VCaP (cell line): ENCODE measurements at regions not wholly inside any gene's neighbourhood (a gene's known extent, or its start where the extent isn't known, plus 50 kb on each side); places are given as distances from the start of the nearest gene placed in this dataset.

Source experiments
- H3K27ac ChIP-seq: fragments of 450-650 bp; 2 replicates; pipeline ENCODE4 v1.5.1; 2017
- TF ChIP-seq, protein P1 (sequence below): fragments of 450-650 bp; conservative IDR thresholded peaks from 2 replicates; pipeline ENCODE4 v1.5.1; 2017; ENCODE audit warnings: mild to moderate bottlenecking, moderate library complexity

- TF ChIP-seq, protein P1, sequence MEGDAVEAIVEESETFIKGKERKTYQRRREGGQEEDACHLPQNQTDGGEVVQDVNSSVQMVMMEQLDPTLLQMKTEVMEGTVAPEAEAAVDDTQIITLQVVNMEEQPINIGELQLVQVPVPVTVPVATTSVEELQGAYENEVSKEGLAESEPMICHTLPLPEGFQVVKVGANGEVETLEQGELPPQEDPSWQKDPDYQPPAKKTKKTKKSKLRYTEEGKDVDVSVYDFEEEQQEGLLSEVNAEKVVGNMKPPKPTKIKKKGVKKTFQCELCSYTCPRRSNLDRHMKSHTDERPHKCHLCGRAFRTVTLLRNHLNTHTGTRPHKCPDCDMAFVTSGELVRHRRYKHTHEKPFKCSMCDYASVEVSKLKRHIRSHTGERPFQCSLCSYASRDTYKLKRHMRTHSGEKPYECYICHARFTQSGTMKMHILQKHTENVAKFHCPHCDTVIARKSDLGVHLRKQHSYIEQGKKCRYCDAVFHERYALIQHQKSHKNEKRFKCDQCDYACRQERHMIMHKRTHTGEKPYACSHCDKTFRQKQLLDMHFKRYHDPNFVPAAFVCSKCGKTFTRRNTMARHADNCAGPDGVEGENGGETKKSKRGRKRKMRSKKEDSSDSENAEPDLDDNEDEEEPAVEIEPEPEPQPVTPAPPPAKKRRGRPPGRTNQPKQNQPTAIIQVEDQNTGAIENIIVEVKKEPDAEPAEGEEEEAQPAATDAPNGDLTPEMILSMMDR: no peak
- no peak overlapping the region; the same call in 1 of the 2 replicates for H3K27ac ChIP-seq
These were observed 389.9 kb downstream of the SOX11 start for GRCh38 chr2:6081955-6082624.

DNA sequence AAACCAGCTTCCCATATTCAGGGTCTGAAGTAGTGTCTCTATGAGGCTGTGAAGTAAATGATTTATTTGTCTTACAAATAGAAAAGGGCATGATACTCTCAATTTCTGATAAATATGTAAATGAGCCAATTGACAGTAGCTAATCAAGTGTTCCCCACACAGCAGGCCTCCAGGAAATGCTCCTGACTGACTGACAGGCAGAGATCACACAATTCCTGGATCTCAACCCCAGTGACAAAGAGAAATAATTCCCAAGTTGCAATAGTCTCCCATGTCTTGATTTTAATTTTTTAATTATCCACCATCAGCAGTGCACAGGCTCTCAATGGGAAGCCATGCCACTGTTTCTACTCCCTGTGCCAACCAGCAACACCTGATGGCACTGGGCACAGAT, 390.4 kb downstream of the SOX11 start:
- H3K27ac ChIP-seq: no peak overlapping the region
- TF ChIP-seq, protein P1: no peak

DNA sequence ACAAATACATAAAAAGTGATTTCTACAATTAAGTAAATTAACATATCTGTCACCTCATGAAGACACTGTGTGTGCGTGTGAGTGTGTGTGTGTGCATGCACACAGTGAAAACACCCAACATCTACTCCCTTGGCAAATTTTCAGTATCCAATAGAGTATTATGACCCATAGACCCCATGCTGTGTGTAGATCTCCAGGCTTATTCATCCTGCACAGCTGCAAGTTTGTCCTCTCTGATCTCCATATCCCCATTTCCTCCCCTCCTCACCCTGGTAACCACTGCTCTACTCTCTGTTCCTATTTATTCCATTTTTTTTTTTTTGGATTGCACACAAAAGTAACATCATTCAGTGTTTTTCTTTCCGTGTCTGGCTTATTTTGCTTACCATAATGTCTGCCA, 391.0 kb downstream of the SOX11 start:
- TF ChIP-seq, protein P1: no peak
- H3K27ac ChIP-seq: no peak overlapping the region

DNA sequence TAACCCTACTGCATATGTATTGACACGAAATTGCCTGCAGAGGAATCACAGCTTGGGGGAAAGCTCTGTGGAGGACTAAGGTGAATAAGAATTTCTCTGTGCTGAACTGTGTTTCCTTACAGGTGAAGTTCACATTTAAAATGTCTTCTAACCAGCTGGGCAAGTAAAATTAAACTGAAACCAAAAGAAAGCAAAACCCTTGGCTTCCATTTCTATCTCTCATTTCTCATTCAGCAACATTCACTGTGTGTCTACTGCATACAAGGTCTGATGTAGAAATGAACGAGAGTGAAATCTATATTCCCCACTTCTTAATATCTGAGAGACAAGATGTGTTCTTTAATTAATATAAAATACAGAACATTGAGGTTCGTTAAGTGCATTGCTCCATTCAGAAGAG, 397.3 kb downstream of the SOX11 start:
- TF ChIP-seq, protein P1: no peak
- no peak overlapping the region for H3K27ac ChIP-seq

- H3K27ac ChIP-seq: no peak overlapping the region
- TF ChIP-seq, protein P1: no peak
These were observed 411.2 kb downstream of the SOX11 start for GRCh38 chr2:6103372-6103771.

DNA sequence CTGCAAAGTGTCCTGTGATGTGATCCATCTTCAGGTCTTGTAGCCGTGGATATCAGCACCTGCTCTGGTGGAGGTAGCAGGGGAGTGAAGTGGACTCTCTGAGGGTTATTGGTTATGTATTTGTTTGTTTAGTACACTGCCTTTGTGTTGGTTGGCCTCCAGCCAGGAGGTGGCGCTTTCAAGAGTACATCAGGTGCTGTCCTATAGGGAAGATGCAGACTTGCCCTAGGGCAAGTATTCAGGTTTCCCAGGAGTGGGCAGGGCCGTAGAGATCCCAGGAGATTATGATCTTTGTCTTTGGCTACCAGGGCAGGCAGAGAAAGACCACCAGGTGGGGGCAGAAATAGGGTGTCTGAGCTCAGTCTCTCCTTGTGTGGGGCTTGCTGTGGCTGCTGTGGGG, 411.8 kb downstream of the SOX11 start:
- TF ChIP-seq, protein P1: no peak
- H3K27ac ChIP-seq: no peak overlapping the region

DNA sequence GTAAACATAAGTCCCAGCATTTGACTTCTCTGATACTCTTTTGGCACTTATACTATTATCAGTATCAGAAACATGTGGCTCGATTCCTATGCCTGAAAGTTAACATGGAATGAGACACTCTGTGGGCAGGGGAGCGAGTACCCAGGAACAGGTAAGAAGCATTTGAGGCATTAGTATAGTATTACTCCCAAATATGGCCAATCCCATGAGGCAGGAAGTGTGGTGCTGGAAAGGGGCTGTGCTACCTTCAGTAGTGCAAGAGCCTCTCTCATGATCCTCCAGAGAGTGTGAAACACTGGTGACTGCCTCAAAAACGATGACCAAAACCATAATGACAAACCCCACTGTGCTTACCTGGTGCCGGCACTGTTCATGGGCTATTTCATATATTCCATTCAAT, 415.1 kb downstream of the SOX11 start:
- TF ChIP-seq, protein P1: no peak
- no peak overlapping the region for H3K27ac ChIP-seq
